T1000 (cell line): ENCODE measurements at regions not wholly inside any gene's neighbourhood (a gene's known extent, or its start where the extent isn't known, plus 50 kb on each side); places are given as distances from the start of the nearest gene placed in this dataset.

Experiments
- DNase-seq: peaks from one replicate; lab custom pipeline; 2025; ENCODE audit warnings: mixed read lengths; lab: John Stamatoyannopoulos, UW

DNA sequence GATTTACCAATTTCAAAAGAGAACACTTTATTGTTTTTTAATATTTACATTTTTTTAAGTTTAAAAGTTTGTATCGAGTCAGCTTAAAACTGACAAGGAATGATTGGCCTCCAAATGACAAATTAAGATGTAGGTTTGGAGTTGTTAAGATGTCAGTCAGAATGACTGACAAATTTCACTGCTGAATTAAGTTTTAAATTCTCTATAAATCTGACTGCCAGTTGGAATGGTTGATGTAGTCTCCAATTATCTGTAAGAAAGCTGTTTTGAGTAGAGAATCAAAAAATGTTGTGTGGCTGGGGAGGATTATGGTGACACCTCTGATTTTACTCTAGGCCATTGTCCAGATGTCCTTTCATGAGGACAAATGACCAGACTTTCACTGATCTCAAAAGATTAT is 165.3 kb upstream of the CDH20 start:
- no peak for DNase-seq

DNA sequence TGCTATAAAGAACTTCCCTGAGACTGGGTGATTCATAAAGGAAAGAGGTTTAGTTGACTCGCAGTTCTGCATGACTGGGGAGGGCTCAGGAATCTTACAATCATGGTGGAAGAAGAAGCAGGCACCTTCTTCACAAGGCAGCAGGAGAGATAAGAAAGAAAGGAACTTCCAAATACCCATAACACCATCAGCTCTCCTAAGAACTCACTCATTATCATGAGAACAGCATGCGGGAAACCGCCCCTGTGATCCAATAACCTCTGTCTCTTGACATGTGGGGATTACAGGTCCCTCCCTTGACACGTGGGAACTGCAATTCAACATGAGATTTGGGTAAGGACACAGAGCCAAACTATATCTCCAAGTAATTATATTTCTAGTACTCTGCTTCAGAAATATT is 163.8 kb upstream of the CDH20 start:
- no peak for DNase-seq

DNA sequence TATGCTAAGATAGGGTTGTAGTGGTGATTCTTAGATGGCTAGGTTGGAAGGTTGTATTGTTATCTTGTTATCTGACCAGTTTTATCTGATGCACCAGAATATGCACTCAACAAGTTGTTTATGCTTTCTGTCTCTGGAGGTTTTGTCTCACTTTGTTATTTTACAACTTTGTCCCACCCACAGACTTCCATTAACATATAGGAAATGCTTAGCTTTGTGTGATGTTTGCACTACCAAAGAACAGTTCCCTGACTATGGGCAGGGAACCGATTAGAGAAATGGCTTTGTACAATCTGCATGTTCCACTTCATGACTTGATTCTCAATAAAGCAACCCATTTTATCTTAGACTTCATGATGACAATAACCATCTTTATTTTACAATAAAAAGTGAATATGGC is 160.6 kb upstream of the CDH20 start:
- DNase-seq, result no peak

DNA sequence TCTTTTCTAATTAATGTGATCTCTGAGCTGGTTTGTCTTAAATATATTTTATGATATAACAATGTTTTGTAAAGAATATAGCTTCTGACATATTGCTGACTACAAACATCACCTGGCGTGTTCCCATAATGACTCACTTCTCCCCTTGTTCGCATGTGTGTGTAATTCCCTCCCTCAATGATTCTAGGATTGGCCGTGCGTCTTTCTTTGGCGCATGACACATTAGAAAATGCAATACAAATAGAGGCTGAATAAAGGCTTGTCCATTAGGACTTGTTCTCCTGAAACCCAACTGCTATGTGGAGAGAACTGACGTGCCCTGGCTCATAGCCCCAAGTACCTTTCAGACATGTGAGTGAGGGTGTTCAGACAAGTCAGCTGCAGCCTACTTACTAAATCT is 159.7 kb upstream of the CDH20 start:
- DNase-seq, result no peak

- DNase-seq, result no peak
Observed at GRCh38 chr18:61183798-61184197, 149.4 kb upstream of the CDH20 start.

GRCh38 chr18:61187971-61188370 is 145.3 kb upstream of the CDH20 start:
- no peak for DNase-seq

DNA sequence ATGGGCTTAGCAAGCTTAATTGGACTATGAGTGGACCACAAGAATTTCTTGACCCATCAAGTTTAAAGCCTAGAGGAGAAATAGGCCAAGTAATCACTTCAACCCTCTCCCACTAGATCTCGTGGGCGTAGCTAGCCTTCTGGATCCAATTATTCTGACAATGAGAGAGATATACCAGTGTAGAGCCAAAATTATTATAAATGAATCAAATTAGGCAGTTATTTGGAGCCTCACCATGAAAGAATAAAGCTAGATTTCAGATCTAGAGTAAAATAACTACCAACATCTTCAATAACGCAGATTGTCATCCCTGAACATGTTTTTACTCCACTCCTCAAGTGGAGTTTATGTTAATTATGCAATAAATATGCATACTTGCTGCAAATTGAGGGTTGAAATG is 143.9 kb upstream of the CDH20 start:
- DNase-seq, result no peak

GRCh38 chr18:61194726-61195125 is 138.5 kb upstream of the CDH20 start:
- no peak for DNase-seq

- no peak for DNase-seq
Observed at GRCh38 chr18:61196750-61197149, 136.5 kb upstream of the CDH20 start.

DNA sequence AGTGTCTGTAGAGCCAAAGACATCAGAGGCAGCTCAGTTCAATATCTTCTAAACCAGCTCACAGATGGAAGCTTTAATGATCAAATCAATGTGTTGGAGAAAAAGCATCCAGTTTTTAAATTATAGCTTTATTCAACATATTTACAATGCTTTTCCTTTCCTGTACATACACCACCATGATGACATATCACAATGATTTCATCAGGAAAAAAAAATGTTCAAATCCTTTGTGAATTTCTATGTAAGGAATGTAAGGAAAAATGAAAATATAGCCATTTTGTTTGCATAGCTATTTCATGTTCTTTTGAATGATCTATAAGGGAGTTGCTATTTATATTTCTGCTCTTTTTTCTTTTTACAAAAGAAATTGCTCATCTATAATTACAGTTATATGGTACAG is 134.7 kb upstream of the CDH20 start:
- DNase-seq, result no peak

GRCh38 chr18:61199171-61199848 is 133.9 kb upstream of the CDH20 start:
- DNase-seq, result no peak

DNA sequence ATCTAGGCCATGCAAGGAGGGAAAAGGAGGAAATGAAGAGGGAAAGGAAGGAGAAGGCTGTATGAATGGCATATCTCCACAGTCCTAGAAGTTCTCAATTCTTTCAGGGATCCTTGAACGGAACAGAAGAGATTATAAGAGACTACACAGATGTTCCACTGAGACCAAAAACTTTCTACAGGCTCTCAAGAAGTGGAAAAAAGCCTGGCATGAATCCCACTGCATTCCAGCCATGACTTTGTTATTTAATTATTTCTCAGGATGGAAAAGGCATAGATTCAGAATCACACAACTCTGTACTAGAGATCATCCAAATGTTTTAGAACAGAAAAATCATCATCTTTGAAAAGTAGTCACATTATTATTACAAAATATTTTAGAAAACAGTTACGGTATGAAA is 131.7 kb upstream of the CDH20 start:
- DNase-seq, result no peak

GRCh38 chr18:61203151-61203550 is 130.1 kb upstream of the CDH20 start:
- DNase-seq, result no peak

- DNase-seq, result no peak
Observed at GRCh38 chr18:61209801-61210200, 123.4 kb upstream of the CDH20 start.

DNA sequence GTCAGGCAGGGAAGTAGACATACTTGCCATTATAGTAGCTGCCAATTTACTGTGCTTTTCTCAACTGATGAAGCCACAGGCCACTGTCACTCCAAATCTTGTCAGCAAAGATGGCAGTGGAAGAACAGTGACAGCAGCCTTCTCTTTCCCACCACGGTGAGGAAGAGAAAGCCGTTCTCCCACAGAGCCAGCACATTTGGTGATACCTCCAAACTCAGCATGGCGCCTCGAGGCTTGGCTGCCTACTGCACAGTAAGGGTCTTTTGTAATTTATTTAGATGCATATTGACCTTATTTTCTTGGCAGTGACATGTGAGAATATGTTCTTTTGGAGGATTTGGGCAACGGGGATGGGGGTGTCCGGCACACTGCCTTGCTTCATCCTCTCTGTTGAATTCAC is 117.2 kb upstream of the CDH20 start:
- no peak for DNase-seq

- DNase-seq, result no peak
Observed at GRCh38 chr18:61222206-61222605, 111.0 kb upstream of the CDH20 start.

- DNase-seq, result no peak
Observed at GRCh38 chr18:61225336-61225735, 107.9 kb upstream of the CDH20 start.

GRCh38 chr18:61236356-61237057 is 96.7 kb upstream of the CDH20 start:
- DNase-seq, result no peak

DNA sequence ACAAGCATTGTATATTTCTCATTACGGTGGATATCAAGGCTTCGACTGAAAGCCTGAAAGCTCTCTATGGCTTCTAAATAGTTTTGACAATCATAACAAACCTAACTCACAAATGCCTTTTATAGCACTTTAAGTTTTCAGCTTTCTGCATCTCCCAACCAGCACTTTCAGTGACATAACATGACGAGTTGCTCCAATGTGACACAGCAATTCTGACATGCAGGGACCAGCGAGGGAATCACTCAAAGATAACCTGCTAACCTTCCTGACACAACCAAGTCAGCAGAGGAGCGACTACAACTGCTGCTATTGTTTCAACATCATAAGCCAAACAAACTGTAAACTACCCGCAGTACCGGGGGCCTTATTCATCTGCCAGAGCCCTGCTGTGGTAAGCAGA is 95.7 kb upstream of the CDH20 start:
- no peak for DNase-seq

DNA sequence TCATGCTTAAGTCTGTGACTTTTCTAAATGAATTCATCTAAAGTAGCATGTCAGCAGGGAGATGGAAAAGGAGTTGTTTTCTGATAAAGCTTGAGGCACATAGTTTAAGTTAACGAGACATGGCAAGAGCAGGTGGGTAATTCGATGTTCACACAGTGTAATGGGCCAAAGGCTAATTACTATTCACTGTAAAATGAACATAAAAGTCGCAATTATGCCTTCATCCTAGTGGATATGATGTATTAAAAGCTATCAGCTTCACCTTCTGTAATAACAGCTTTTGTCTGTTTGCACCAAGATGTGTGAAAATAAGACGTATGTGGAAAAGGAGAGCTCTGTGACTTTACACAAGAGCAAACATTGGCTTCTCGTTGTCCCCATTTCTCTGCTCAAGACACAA is 94.2 kb upstream of the CDH20 start:
- DNase-seq, result no peak

GRCh38 chr18:61241260-61241853 is 91.9 kb upstream of the CDH20 start:
- DNase-seq, result no peak

DNA sequence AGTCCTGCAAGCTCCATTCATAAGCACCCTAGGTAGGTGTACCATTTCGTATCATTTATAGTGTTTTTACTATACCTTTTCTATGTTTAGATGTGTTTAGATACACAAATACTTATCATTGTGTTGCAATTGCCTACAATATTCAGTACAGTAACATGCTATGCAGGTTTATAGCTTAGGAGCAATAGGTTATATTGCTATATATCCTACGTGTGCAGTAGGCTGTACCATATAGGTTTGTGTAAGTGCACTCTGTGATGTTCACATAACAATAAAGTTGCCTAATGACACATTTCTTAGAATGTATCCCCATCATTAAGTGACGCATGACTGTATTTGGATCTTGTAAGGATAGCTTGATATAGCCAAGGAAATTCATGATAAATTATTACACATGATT is 88.6 kb upstream of the CDH20 start:
- no peak for DNase-seq

- no peak for DNase-seq
Observed at GRCh38 chr18:61245276-61245675, 88.0 kb upstream of the CDH20 start.

- DNase-seq, result no peak
Observed at GRCh38 chr18:61248589-61248988, 84.6 kb upstream of the CDH20 start.
